GM12878 (cell line): ENCODE measurements at regions not wholly inside any gene's neighbourhood (a gene's known extent, or its start where the extent isn't known, plus 50 kb on each side); places are given as distances from the start of the nearest gene placed in this dataset.

Experiments
- ATAC-seq: fragments of 200-7000 bp; cut with Tn5 transposase; 3 replicates; pipeline ENCODE4 v1.9.1; 2020; ENCODE audit warnings: mild to moderate bottlenecking, moderate library complexity
- BruUV-seq: library from RNA; stranded (reverse); fragments of 400-500 nt; replicated peaks from 2 replicates; lab custom pipeline; 2021; lab: Mats Ljungman, UMichigan
- CTCF ChIA-PET: fragments of 300-600 bp; sonication (Branson Sonifier 250); formaldehyde crosslinking; extraction: SDS; loops from one replicate; lab custom pipeline; 2021; ENCODE audit warnings: inconsistent platforms; lab: Yijun Ruan, JAX
- POLR2A ChIA-PET: fragments of 350-600 bp; formaldehyde crosslinking; extraction: SDS; loops from one replicate; lab custom pipeline; 2021; ENCODE audit warnings: inconsistent platforms; lab: Charles Lee
- RAD21 ChIA-PET: fragments of 300-600 bp; sonication (Branson Sonifier 250); formaldehyde crosslinking; loops from one replicate; lab custom pipeline; 2023; ENCODE audit warnings: antibody characterized with exemption; ENCODE audit not compliant: unreplicated experiment; lab: Charles Lee
- SMC1A ChIA-PET: fragments of 300-600 bp; sonication (Branson Sonifier 250); formaldehyde crosslinking; loops from one replicate; lab custom pipeline; 2023; ENCODE audit not compliant: unreplicated experiment, uncharacterized antibody; lab: Charles Lee
- DNase-seq: peaks from one replicate; pipeline ENCODE4 v3.0.0-alpha.2; 2011; ENCODE audit warnings: low read depth, low spot score
- FAIRE-seq: peaks from 3 replicates; lab custom pipeline; 2011; peaks lifted over from hg19 to GRCh38; lab: Jason Lieb, UNC
- H2AFZ ChIP-seq: 2 replicates; pipeline ENCODE4 v1.6.0; 2011; ENCODE audit warnings: low read depth, low read length, control low read depth; ENCODE audit not compliant: control insufficient read depth
- H3K27ac ChIP-seq: 2 replicates; pipeline ENCODE4 v1.5.1; 2011; ENCODE audit warnings: control low read depth; ENCODE audit not compliant: control insufficient read depth, insufficient read depth
- H3K27me3 ChIP-seq, 2 experiments: replicated peaks in 1 of 2; 2 replicates each; pipeline versions ENCODE4 v1.6.0 to v1.6.1; 2011; ENCODE audit warnings: low read length in 1 of 2; ENCODE audit not compliant: control insufficient read depth in 2 of 2, insufficient read depth in 2 of 2
- H3K36me3 ChIP-seq, 2 experiments: 2 replicates each; pipeline ENCODE4 v1.5.1; 2011; ENCODE audit warnings: low read length in 1 of 2; ENCODE audit not compliant: control insufficient read depth in 2 of 2, insufficient read depth in 2 of 2
- H3K4me1 ChIP-seq: 2 replicates; pipeline ENCODE4 v1.6.1; 2011; ENCODE audit warnings: mild to moderate bottlenecking, low read length, moderate library complexity, mixed read lengths; ENCODE audit not compliant: control insufficient read depth, insufficient read depth
- H3K4me2 ChIP-seq: 2 replicates; pipeline ENCODE4 v1.6.0; 2011; ENCODE audit warnings: control low read depth; ENCODE audit not compliant: control insufficient read depth, insufficient read depth
- H3K4me3 ChIP-seq: fragments of 200-600 bp; sonication (generic); 2 replicates; pipeline ENCODE4 v1.5.1; 2016
- H3K79me2 ChIP-seq: 2 replicates; pipeline ENCODE4 v1.6.0; 2011; ENCODE audit warnings: low read length; ENCODE audit not compliant: control insufficient read depth, insufficient read depth
- H3K9ac ChIP-seq: 2 replicates; pipeline ENCODE4 v1.8.0; 2011; ENCODE audit warnings: low read length, control low read depth, mixed read lengths; ENCODE audit not compliant: control insufficient read depth, insufficient read depth
- H3K9me3 ChIP-seq: replicated peaks from 3 replicates; pipeline ENCODE4 v1.5.1; 2011; ENCODE audit warnings: mild to moderate bottlenecking, low read length; ENCODE audit not compliant: control insufficient read depth, insufficient read depth
- H4K20me1 ChIP-seq: 2 replicates; pipeline ENCODE4 v1.6.0; 2011; ENCODE audit not compliant: control insufficient read depth, insufficient read depth
- ATF7 ChIP-seq: fragments of 450-650 bp; IDR thresholded peaks from 2 replicates; pipeline ENCODE4 v1.6.1; 2016; ENCODE audit warnings: low read depth, mild to moderate bottlenecking
- USF1 ChIP-seq: IDR thresholded peaks from 2 replicates; pipeline ENCODE4 v1.6.1; 2011; ENCODE audit warnings: borderline replicate concordance, low read depth, mild to moderate bottlenecking, moderate library complexity, mixed read lengths, low read length; ENCODE audit not compliant: insufficient read depth; ENCODE audit errors: extremely low read length
- WGBS: methylation state at CpG from one replicate; pipeline ENCODE4 v1.1.6; 2016; ENCODE audit warnings: low lambda C conversion rate; ENCODE audit not compliant: insufficient replicate concordance, insufficient coverage; ENCODE audit errors: missing lambda C conversion rate; 5-methylcytosine and 5-hydroxymethylcytosine counted together
- in situ Hi-C: fragments of 300-500 bp; cut with MboI; formaldehyde crosslinking; loops from 9 replicates; pipeline ENCODE4 v1.14.3; 2018; ENCODE audit warnings: mixed read lengths
- intact Hi-C: fragments of 100-400 bp; cut with micrococcal nuclease; formaldehyde crosslinking; loops from one replicate; pipeline ENCODE4 v1.14.2; 2022; ENCODE audit not compliant: unreplicated experiment
- TF ChIP-seq, protein P1 (sequence below): fragments of 450-650 bp; IDR thresholded peaks from 2 replicates; pipeline ENCODE4 v1.6.1; 2018; ENCODE audit warnings: borderline replicate concordance, mild to moderate bottlenecking; ENCODE audit not compliant: partially characterized antibody
- TF ChIP-seq, protein P2 (sequence below): IDR thresholded peaks from 2 replicates; pipeline ENCODE4 v1.6.1; 2011; ENCODE audit warnings: mild to moderate bottlenecking, low read depth, low read length, moderate library complexity; ENCODE audit not compliant: insufficient replicate concordance

GRCh38 chr13:77386046-77386445, 59.2 kb upstream of the MYCBP2 start:
- no peaks in the 10 kb centered on the region for H3K79me2 ChIP-seq
- ChIA-PET RAD21 (interaction anchor here (0.8 to 1.1 kb wide), 2 partner anchors 61 to 93 kb away, joined by 3 to 4 read pairs; no protein-coding TSS in a partner anchor), CTCF (interaction anchor here (1.4 kb wide), 1 partner anchor 20 kb away, joined by 4 read pairs; no protein-coding TSS in a partner anchor), POLR2A (interaction anchor here (0.6 to 1.0 kb wide), 2 partner anchors 16 to 45 kb away, joined by 4 read pairs; no protein-coding TSS in a partner anchor), SMC1A (interaction anchor here (0.6 to 2.1 kb wide), 10 partner anchors 12 to 96 kb away, joined by 3 to 5 read pairs (median 3); partner anchors contain the start of gene MYCBP2)
- H3K27ac ChIP-seq, result no peak overlapping the region
- no peak overlapping the region for H2AFZ ChIP-seq
- H3K9ac ChIP-seq, result no peak overlapping the region
- H3K4me3 ChIP-seq, result no peak overlapping the region
- no peaks in the 10 kb centered on the region for H3K36me3 ChIP-seq
- no peak for TF ChIP-seq USF1
- TF ChIP-seq, protein P1, sequence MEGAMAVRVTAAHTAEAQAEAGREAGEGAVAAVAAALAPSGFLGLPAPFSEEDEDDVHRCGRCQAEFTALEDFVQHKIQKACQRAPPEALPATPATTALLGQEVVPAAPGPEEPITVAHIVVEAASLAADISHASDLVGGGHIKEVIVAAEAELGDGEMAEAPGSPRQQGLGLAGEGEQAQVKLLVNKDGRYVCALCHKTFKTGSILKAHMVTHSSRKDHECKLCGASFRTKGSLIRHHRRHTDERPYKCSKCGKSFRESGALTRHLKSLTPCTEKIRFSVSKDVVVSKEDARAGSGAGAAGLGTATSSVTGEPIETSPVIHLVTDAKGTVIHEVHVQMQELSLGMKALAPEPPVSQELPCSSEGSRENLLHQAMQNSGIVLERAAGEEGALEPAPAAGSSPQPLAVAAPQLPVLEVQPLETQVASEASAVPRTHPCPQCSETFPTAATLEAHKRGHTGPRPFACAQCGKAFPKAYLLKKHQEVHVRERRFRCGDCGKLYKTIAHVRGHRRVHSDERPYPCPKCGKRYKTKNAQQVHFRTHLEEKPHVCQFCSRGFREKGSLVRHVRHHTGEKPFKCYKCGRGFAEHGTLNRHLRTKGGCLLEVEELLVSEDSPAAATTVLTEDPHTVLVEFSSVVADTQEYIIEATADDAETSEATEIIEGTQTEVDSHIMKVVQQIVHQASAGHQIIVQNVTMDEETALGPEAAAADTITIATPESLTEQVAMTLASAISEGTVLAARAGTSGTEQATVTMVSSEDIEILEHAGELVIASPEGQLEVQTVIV, result no peak
- no peak for TF ChIP-seq ATF7
- TF ChIP-seq, protein P2, sequence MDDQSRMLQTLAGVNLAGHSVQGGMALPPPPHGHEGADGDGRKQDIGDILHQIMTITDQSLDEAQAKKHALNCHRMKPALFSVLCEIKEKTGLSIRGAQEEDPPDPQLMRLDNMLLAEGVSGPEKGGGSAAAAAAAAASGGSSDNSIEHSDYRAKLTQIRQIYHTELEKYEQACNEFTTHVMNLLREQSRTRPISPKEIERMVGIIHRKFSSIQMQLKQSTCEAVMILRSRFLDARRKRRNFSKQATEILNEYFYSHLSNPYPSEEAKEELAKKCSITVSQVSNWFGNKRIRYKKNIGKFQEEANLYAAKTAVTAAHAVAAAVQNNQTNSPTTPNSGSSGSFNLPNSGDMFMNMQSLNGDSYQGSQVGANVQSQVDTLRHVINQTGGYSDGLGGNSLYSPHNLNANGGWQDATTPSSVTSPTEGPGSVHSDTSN, result no peak
- peaks cover 9% of the 10 kb centered on the region; the same call in 1 of the 2 replicates for H3K4me1 ChIP-seq
- H3K4me2 ChIP-seq, result no peak overlapping the region
- no peaks in the 10 kb centered on the region; the same call in 2 of the 3 replicates for H3K9me3 ChIP-seq
- no peaks in the 10 kb centered on the region for H4K20me1 ChIP-seq
- 45% methylated on average over 2 of the region's 2 CpGs for WGBS
- FAIRE-seq (no peak), ATAC-seq (no peak), DNase-seq (no peak)
- no peaks in the 10 kb centered on the region for H3K27me3 ChIP-seq
- in situ Hi-C loops, result no loop called here
- BruUV-seq, result no TSS peak
- intact Hi-C loops, result no loop called here
